Limb (tissue), 2 donors: ENCODE measurements at regions not wholly inside any gene's neighbourhood (a gene's known extent, or its start where the extent isn't known, plus 50 kb on each side); places are given as distances from the start of the nearest gene placed in this dataset.

Experiments
- DNase-seq, 2 donors: peaks; one replicate each; pipeline ENCODE4 v3.0.0-alpha.2; 2016; ENCODE audit errors: extremely low spot score in 2 of 2

DNA sequence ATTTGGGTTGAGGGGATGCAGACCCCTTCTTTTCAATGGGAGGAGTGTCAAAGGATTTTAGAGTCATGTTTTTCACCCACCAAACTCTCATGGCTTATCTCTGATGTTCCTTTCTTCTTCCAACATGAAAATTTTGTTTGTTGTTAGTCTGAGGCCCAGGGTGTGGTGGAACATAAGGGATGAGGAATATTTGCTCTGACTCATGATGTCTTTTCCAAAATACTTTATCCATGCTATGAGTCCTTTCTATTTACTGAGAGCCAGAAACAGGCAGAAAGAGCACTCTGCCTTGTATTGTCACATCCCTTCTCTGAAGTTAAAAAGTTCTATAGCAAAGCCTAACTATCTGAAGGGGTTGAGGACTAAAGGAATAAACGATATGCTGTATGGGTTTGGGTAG is 61.6 kb upstream of the GYPA start:
- DNase-seq, result no peak

DNA sequence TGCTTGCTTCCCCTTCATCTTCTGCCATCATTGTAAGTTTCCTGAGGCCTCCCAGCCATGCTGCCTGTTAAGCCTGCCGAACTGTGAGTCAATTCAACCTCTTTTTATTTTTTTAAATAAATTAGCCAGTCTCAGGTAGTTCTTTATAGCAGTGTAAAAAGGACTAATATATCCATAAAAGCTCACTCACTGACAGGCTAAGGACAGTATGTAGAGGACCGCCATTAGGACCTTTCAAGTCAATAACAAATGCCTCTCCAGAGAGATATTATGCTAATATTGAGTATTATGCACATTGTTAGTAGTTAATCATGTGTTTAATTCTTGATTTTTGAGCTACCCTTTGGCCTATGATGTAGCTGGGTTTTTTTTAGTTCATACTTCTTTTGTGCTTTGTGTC is 62.6 kb upstream of the GYPA start:
- DNase-seq, result no peak

DNA sequence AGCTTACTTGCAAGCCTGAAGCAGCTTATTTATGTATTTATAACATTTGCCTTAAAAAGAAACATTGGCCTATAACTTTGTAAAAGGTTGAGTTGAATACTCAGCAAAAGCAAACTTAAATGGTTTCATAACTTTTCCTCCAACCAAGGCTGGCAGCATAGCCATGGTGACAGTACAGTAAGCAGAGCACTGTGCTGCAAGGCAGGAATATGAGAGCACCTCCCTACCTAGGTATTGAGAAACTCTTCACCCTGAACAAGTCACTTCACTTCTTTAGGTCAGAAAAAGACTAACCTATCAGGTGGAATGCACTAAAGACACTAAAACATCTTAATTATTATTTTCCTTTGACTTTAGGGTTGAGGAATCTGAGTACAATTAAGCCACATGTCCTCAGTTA is 63.9 kb upstream of the GYPA start:
- DNase-seq, result no peak

DNA sequence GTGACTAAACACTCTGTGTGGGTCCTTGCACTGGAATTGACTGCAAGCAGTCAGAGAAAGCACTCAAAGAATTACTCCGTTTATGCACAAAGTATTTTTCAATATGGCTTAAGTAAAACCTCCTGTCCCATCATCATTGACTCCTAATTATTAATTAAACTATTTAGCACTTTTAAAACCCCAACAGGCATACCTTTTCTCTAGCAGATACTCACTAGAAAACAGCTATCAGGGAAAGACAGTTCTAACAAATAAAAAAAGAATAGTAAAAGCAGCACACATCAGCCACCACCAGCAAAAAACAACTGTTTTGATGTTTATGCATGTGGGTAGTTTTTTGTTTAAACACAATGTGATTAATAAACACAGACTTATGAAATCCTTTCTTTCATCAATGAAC is 66.2 kb upstream of the GYPA start:
- no peak for DNase-seq

DNA sequence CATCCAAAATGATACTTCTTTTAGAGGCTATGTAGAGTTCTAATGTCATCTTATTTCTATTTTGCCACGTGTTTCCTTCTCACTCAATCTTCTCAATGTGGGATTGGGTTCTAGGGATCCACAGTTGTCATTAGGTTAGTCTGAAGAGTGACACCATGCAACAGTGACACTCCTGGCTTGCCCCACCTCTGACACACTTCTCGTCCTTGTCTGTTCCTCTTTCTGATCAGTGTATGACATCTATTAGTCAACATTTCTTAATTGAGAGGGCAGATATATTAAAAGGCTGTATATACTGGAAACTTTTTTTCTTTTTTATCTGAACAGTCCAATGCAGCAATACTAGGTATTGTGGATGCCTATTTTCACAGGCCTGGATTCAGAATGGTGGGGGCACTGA is 67.6 kb upstream of the GYPA start:
- DNase-seq, result no peak

DNA sequence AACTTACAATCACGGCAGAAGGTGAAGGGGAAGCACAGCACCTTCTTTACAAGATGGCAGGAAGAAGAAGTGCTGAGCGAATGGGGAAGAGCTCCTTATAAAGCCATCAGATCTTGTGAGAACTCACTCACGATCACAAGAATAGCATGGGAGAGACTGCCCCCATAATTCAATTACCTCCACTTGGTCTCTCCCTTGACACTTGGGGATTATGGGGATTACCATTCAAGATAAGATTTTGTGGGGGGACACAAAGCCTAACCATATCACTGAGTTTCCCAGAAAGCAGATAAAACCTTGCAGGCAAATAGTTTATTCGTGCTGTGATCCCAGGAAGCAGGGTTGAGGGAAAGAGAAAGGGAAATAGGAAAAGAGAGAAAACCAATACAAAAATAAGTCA is 69.0 kb upstream of the GYPA start:
- no peak for DNase-seq

DNA sequence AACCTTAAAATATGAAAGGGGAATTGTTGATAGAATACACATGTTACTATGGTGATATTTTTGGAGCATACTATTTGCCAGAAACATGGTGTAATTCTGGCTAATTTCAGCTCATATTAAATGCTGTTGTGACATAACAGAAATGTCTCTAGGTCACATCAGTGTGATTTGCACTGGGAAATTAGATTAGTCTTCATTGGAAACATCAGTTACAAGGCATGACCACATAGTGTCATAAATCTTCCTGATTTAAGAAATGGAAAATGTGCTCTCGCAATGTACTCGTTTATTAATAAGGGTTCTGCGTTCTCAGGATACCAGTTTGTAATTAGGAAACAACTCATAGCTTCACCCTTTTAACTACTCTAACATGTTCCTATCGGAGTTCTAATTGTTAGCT is 72.9 kb upstream of the GYPA start:
- peak in 1 of 2 donors; percentile 21 for DNase-seq

DNA sequence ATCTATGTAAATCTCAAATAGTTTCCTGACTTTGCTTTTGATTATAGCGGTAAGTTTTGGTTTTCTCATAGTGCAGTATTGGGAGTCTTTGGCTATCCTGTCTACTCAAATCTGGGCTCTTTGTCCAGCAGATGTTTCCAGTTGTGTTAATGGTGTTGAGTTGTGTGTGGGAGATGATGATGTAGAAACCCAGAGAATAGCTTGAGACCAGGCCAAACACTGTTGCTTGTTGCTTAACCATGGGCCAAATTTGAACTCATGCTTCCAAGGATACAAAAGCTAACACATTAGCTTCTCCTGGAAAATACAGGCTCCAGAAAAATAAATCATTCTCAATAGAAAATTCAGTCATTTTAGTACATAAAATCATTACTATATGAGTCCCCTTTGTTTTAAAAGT is 82.6 kb upstream of the GYPA start:
- DNase-seq, result peak in 1 of 2 donors; percentile 10

DNA sequence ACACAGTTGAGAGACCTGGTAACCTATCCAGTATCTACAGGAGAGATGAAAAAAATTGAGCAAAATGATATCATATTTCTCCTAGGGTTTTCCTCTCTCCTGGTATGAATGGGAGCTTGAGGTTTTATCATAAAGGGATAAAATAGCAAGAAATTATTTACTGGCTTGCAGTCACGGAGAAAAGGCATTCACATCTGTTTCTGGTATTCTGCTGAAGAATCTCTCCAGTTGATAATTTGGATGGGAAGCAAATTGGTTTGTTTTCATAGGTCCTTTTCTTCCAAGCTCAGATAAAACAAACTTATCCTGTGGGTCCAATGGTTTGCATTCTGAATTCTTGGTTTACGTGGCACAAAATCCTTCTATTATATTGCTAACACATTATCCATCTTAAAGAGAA is 83.1 kb upstream of the GYPA start:
- DNase-seq, result peak in 1 of 2 donors; percentile 59

DNA sequence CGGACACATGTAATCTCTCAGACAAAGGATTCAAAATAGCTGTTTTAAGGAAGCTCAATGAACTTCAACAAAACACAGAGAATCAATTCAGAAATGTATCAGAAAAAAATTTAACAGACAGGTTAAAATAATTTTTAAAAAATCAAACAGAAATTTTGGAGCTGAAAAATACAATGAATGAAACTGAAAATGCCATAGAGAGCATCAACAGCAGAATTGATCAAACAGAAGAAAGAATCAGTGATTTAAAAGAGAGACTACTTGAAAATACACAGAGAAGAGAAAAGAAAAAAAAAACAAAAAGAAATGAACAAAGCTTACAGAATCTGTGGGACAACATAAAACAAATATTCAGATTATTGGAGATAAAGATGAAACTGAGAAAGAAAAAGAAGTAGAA is 118.8 kb upstream of the GYPA start:
- DNase-seq, result no peak

DNA sequence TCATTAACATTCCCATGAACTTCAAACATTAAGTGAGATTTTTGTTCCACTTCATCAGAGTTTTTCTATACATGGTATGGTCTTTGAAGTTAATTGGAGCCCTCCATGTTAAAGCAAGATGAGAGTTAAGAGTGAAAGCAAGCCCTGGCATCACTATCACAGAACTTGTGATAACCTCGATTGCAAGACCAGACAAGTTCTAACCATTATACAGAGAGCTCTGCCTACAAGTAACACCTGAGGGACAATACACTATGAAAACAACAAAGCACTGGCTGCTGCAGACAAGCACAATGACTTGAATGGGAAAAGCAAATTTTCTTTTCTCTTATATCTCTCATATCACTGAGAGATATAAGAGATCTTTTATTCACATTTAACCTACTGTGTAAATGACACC is 126.6 kb upstream of the GYPA start:
- no peak for DNase-seq

DNA sequence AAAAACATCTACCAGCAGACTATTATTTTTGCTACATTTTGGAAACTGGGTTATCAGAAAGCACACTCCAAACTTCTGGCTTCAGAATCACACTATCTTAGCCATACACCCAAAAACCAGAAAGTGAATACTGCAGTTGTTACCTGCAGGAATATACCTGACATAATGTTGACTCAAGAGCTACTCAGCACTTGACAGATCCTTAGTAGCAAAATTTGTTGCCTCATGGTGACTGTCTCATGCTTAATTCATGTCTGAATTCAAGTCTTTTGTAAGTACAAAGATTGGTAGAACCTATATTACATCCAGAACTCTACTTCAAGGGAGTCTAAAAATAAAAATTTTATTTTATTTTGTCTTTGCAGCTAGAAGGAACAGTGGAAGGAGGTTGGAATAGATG is 140.2 kb upstream of the GYPA start:
- no peak for DNase-seq

DNA sequence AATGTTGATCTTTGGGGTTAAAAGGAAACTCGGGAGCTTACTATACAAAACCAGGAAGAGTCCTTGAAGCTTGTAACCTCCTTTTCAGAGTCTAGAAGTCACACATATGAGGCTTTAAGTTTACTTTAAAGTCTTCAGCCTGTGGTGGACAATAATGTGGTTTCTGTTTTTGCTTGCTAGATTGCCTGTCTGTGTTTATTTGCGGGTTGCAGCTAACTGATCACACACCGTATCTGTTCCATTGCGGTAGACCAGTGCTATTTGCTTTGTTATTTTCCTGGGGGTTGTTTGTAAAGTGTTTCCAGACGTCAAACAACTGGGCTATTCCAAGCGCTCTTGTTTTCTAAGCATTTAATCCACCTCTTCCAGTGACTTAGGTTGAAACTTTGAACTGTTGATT is 143.0 kb upstream of the GYPA start:
- no peak for DNase-seq

DNA sequence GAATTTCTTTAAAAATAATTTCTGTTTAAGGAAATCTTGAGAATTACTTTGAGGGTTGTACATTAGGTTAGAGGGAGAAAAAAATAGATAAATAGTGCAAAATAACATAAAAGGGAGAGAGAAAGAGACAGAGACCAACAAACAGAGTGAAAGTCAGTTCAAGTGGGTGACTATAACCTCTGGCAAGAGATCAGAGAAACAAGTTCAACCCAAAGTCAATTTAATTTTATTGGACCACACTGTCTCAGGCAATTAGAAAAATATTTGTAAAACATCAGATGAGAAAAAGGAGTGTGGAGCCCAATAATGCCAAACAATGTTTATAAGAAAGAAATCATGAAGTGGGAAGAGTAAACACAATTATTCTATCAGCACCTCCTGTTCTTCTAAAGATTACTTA is 143.5 kb upstream of the GYPA start:
- DNase-seq, result no peak

DNA sequence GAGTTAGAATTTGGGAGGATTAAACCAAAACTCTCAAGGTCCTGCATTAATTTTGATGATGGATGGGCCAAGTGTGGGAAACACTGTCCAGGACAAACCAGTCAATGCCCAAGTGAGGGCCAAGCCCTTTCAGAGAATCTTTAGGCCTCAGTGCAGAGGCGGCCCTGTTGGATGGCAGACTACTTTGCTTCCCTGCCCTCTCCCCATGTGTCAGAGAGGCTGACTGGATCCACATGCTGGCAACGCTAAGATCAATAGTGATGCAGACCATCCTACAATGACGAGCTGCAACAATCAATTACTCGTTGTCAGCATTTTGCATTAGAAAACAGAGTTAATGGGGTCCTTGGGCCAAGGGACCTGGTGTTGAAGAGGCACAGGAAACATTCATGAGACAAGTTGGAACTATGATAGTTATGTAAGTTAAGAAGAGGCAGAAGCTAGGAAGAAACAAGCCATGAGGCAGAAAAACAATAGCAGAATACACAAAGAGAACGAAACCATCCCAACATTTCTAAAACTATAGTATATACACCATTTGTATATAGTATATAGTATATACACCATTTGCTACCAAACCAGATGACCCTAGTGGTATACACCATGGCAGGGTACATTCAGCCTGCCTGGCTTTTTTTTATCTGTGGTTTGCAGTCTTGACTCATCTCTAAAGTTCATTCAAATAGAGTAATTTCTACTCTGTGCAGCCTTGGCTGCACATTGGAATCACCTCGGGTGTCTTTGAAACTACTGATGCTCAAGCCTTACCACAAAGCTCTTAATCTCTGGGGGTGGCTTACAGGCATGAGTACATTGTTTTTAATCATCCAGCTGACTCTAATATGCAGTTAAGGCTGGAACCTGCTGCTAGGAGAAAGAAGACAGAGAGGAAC is 147.7 kb upstream of the GYPA start:
- DNase-seq, result no peak

DNA sequence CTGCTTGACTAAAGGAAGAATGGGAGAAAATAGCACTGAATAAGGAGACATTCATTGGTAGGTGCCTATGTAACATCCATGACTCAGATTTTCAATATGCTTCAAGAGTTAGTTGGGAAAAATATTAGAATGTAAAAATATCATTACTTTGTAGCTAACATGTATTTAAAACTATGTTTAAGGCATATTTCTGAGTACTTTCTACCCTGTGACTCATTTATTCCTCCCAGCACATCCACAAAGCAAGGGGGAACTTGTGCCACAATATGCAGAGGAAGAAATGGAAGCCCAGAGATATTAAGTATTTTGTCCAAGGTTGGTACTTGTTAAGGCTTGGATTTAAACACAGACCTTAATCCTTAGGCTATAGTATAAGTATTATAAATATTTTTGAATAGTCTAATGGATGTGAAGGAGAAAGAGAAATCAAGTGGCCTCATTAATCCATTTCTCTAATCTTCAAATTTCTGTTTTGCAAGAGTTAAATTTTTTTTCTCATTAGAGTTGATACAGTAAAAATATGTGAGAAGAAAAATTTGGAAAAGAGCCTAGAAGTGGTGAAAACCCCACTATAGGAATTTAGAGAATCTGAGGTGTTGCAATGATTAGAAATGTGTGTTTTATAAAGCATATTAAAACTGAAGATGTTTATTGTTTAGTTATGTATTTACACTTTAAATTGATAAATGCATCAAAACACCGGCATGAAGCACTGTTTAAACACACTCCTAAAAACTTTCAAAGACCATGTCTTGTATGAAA is 149.3 kb upstream of the GYPA start:
- no peak for DNase-seq

DNA sequence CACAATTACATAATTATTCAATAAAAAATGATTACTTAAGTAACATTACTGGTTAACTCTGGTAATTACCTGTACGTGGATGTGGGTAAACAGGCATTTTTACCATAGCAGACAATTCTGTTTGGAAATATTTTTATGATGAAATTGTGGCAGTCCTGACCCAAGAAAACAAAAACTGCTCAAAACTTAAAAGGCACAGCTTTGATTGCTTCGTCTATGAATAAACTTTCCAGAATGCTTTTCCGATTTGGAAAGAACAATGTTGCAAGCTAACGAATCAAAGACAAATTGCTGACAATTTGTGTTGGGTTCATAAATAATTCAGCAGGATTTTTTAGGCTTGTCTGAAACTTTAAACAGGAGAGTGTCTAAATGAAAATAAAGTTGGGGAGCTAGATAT is 150.6 kb upstream of the GYPA start:
- DNase-seq, result no peak

DNA sequence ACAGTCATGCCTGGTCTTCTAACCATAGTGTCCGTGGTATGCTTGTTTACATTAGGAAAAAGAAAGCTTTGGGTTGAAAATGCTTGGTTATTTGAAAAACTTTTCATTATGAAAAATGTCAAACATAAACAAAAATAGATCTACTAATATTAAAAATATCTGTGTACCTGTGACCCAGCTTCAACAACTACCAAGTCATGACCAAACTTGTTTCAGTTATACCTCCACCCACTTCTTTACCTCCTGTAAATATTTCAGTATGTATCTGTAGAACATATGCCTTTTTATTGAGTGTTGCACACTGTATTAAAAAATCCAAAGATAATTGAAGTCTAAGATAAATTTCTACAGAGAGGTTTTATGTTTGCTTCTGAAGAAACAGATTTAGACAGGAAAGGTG is 153.7 kb upstream of the GYPA start:
- DNase-seq, result no peak

DNA sequence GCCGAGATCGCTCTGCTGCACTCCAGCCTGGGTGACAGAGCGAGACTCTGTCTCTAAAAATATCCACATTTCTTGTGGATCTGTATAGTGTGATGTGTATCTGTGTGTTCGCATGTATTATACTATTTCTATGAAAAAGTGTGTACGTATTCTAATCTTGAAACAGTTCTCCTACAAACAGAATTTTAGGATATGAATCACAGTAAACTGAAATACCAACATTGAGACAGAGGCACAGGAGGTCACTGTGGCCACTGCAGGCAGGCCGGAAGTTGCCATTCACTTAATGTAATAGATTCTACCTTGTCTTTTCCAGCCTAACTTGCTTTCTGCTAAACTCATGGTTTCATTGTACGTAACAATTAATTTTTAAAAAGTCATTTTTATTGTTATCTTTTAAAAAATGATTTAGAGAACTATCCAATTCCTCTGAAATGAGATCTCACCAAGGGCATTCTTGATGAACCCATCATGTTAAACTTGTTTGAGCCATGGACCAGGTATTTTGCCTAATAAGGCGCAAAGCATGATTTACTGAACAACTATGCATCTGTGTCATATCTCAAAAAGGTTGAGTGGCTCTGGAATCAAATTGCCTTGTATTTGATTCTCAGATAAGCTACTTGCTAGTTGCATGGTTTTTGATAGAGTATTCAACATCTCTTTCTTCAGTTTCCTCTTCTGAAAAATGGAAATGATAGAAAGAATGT is 154.9 kb upstream of the GYPA start:
- DNase-seq, result no peak

DNA sequence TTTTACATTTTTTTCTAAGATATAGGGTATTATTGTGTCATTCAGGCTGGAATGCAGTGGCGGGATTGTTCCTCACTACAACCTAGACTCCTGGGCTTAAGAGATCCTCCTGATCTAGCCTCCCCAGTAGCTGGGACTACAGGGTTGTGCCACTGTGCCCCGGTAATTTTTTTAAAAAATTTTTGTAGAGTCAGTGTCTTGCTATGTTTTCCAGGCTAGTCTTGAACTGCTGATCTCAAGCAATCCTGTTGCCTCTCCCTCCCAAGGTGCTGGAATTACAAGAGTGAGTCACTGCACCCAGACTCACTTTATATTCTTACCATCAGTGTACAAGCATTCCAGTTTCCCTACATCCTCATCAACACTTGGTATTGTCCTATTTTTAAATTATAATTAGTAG is 156.4 kb upstream of the GYPA start:
- DNase-seq, result no peak

DNA sequence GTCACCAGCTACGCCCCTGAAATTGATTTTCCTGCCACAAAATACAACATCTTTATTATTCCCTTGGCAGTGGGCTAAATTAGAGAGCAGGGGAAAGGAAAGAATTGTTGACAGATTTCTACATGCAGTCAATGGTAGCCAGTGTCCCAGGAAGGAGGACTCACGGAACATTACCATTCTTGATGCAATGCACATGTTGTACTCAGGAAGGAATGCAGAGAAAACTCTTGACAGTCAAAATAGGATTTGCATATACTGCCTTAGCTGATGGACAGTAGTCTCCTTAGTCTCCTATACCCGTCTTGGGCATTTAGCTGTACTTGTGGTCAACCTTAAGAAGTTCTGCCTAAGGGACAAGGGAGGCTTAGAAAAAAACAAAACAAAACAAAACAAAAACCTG is 158.0 kb upstream of the GYPA start:
- DNase-seq, result no peak

DNA sequence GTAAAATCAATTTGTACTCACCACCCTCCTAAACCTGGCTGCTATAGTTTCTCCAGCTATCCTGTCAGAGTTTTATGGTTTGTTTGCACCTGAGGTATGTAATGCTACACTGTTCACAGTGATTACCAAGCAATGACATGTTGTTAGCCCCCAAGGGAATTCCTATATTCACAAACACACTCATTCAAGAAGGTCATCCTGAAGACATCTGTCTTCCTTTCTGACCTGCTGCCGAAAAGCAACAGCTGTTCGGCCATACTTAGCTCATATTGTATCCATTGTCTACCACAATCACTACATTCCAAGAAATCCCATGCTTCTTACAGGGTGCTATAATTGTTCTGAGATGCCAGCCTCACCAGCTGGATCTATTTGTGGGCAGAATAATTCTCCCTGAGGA is 160.1 kb upstream of the GYPA start:
- DNase-seq, result no peak
